ENCODE measurements at regions not wholly inside any gene's neighbourhood (a gene's known extent, or its start where the extent isn't known, plus 50 kb on each side); places are given as distances from the start of the nearest gene placed in this dataset.
"Not testable (repeated sequence)": the region's sequence is repeated elsewhere in the genome, so short reads cannot be mapped to it uniquely, and the experiment has no call there.

GRCh38 chr2:175342085-175342484 lies 160.6 kb upstream of the ATP5MC3 start:
- TF ChIP-seq CTCF (IDR thresholded peaks at IDR 0.05; ENCODE audit: insufficient read depth, low read depth, low read length), result no peak
- no peak for TF ChIP-seq EZH2 (IDR thresholded peaks at IDR 0.05; ENCODE audit: insufficient read depth, low read length)
- Mint-ChIP-seq H3K36me3 (ENCODE audit: low read depth, unreplicated experiment) (no peaks in the 10 kb centered on the region), H3K4me3 (ENCODE audit: unreplicated experiment) (no peak overlapping the region), H3K4me1 (ENCODE audit: low read depth, unreplicated experiment) (no peaks in the 10 kb centered on the region), H3K27me3 (ENCODE audit: low read depth, unreplicated experiment) (no peaks in the 10 kb centered on the region), H3K9me3 (ENCODE audit: unreplicated experiment) (peaks cover 8% of the 10 kb centered on the region), H3K27ac (ENCODE audit: unreplicated experiment) (no peak overlapping the region)
- H3K27me3 ChIP-seq (ENCODE audit: insufficient read depth, low read length), result no peaks in the 10 kb centered on the region
- H3K9ac ChIP-seq (ENCODE audit: low read length), result no peak overlapping the region
- FAIRE-seq (no peak), DNase-seq (ENCODE audit: low read depth) (no peak)
- no peaks in the 10 kb centered on the region for H3K79me2 ChIP-seq (ENCODE audit: insufficient read depth, low read length)
- H3K4me1 ChIP-seq (ENCODE audit: insufficient read depth, low read length), result no peaks in the 10 kb centered on the region
- no peaks in the 10 kb centered on the region for H3K9me3 ChIP-seq (ENCODE audit: insufficient read depth, low read depth, low read length)
- H3K4me3 ChIP-seq (ENCODE audit: insufficient read depth, low read depth, low read length), result no peak overlapping the region
- H4K20me1 ChIP-seq (ENCODE audit: insufficient read depth, low read length), result no peaks in the 10 kb centered on the region
- no peaks in the 10 kb centered on the region for H3K36me3 ChIP-seq (ENCODE audit: insufficient read depth, low read length)
- no peak overlapping the region for H2AFZ ChIP-seq (ENCODE audit: low read depth, low read length)
- H3K4me2 ChIP-seq (ENCODE audit: low read length), result no peak overlapping the region
- no peak overlapping the region for H3K27ac ChIP-seq (ENCODE audit: low read depth, low read length)

GRCh38 chr2:175330195-175330594 lies 148.7 kb upstream of the ATP5MC3 start:
- Histone ChIP-seq H3K4me1 (ENCODE audit: insufficient read depth, low read length) (no peaks in the 10 kb centered on the region), H3K9me3 (ENCODE audit: insufficient read depth, low read depth, low read length) (no peaks in the 10 kb centered on the region), H3K4me3 (ENCODE audit: insufficient read depth, low read depth, low read length) (no peak overlapping the region), H3K27me3 (ENCODE audit: insufficient read depth, low read length) (no peaks in the 10 kb centered on the region), H3K9ac (ENCODE audit: low read length) (no peak overlapping the region), H3K79me2 (ENCODE audit: insufficient read depth, low read length) (no peaks in the 10 kb centered on the region), H3K36me3 (ENCODE audit: insufficient read depth, low read length) (no peaks in the 10 kb centered on the region), H3K27ac (ENCODE audit: low read depth, low read length) (no peak overlapping the region), H2AFZ (ENCODE audit: low read depth, low read length) (no peak overlapping the region), H4K20me1 (ENCODE audit: insufficient read depth, low read length) (no peaks in the 10 kb centered on the region), H3K4me2 (ENCODE audit: low read length) (no peak overlapping the region)
- DNase-seq (ENCODE audit: low read depth), result no peak
- H3K4me3 Mint-ChIP-seq (ENCODE audit: unreplicated experiment), result no peak overlapping the region
- no peaks in the 10 kb centered on the region for H3K27me3 Mint-ChIP-seq (ENCODE audit: low read depth, unreplicated experiment)
- FAIRE-seq, result no peak
- peaks cover under 1% of the 10 kb centered on the region for H3K9me3 Mint-ChIP-seq (ENCODE audit: unreplicated experiment)
- peaks cover 2% of the 10 kb centered on the region for H3K36me3 Mint-ChIP-seq (ENCODE audit: low read depth, unreplicated experiment)
- no peaks in the 10 kb centered on the region for H3K4me1 Mint-ChIP-seq (ENCODE audit: low read depth, unreplicated experiment)
- H3K27ac Mint-ChIP-seq (ENCODE audit: unreplicated experiment), result no peak overlapping the region
- TF ChIP-seq CTCF (IDR thresholded peaks at IDR 0.05; ENCODE audit: insufficient read depth, low read depth, low read length), result no peak
- TF ChIP-seq EZH2 (IDR thresholded peaks at IDR 0.05; ENCODE audit: insufficient read depth, low read length), result no peak

GRCh38 chr2:175326801-175327200 lies 145.3 kb upstream of the ATP5MC3 start:
- peaks cover 2% of the 10 kb centered on the region for H3K36me3 Mint-ChIP-seq (ENCODE audit: low read depth, unreplicated experiment)
- H3K4me1 Mint-ChIP-seq (ENCODE audit: low read depth, unreplicated experiment), result no peaks in the 10 kb centered on the region
- no peaks in the 10 kb centered on the region for H3K79me2 ChIP-seq (ENCODE audit: insufficient read depth, low read length)
- FAIRE-seq (no peak), DNase-seq (ENCODE audit: low read depth) (no peak)
- no peak overlapping the region for H2AFZ ChIP-seq (ENCODE audit: low read depth, low read length)
- H4K20me1 ChIP-seq (ENCODE audit: insufficient read depth, low read length), result no peaks in the 10 kb centered on the region
- H3K27ac Mint-ChIP-seq (ENCODE audit: unreplicated experiment), result no peak overlapping the region
- H3K4me2 ChIP-seq (ENCODE audit: low read length), result no peak overlapping the region
- H3K9ac ChIP-seq (ENCODE audit: low read length), result no peak overlapping the region
- no peak overlapping the region for H3K4me3 ChIP-seq (ENCODE audit: insufficient read depth, low read depth, low read length)
- no peak for TF ChIP-seq CTCF (IDR thresholded peaks at IDR 0.05; ENCODE audit: insufficient read depth, low read depth, low read length)
- TF ChIP-seq EZH2 (IDR thresholded peaks at IDR 0.05; ENCODE audit: insufficient read depth, low read length), result no peak
- H3K36me3 ChIP-seq (ENCODE audit: insufficient read depth, low read length), result no peaks in the 10 kb centered on the region
- H3K27ac ChIP-seq (ENCODE audit: low read depth, low read length), result no peak overlapping the region
- no peaks in the 10 kb centered on the region for H3K27me3 ChIP-seq (ENCODE audit: insufficient read depth, low read length)
- H3K9me3 ChIP-seq (ENCODE audit: insufficient read depth, low read depth, low read length), result no peaks in the 10 kb centered on the region
- no peak overlapping the region for H3K4me3 Mint-ChIP-seq (ENCODE audit: unreplicated experiment)
- H3K27me3 Mint-ChIP-seq (ENCODE audit: low read depth, unreplicated experiment), result no peaks in the 10 kb centered on the region
- H3K9me3 Mint-ChIP-seq (ENCODE audit: unreplicated experiment), result peaks cover 3% of the 10 kb centered on the region
- H3K4me1 ChIP-seq (ENCODE audit: insufficient read depth, low read length), result no peaks in the 10 kb centered on the region

- not testable (repeated sequence) for H3K4me1 ChIP-seq (ENCODE audit: insufficient read depth, low read length); H3K36me3 ChIP-seq (ENCODE audit: insufficient read depth, low read length); H3K79me2 ChIP-seq (ENCODE audit: insufficient read depth, low read length); H3K4me1 Mint-ChIP-seq (ENCODE audit: low read depth, unreplicated experiment); H3K4me3 Mint-ChIP-seq (ENCODE audit: unreplicated experiment); H3K9ac ChIP-seq (ENCODE audit: low read length); H3K4me3 ChIP-seq (ENCODE audit: insufficient read depth, low read depth, low read length); H3K36me3 Mint-ChIP-seq (ENCODE audit: low read depth, unreplicated experiment); H3K27me3 Mint-ChIP-seq (ENCODE audit: low read depth, unreplicated experiment); H2AFZ ChIP-seq (ENCODE audit: low read depth, low read length); H3K9me3 ChIP-seq (ENCODE audit: insufficient read depth, low read depth, low read length); H3K27ac Mint-ChIP-seq (ENCODE audit: unreplicated experiment); H3K4me2 ChIP-seq (ENCODE audit: low read length); FAIRE-seq; H3K27me3 ChIP-seq (ENCODE audit: insufficient read depth, low read length); DNase-seq (ENCODE audit: low read depth); H4K20me1 ChIP-seq (ENCODE audit: insufficient read depth, low read length); H3K9me3 Mint-ChIP-seq (ENCODE audit: unreplicated experiment); H3K27ac ChIP-seq (ENCODE audit: low read depth, low read length)
These were observed 144.7 kb upstream of the ATP5MC3 start for GRCh38 chr2:175326164-175326563.
